ENCODE measurements at regions not wholly inside any gene's neighbourhood (a gene's known extent, or its start where the extent isn't known, plus 50 kb on each side); places are given as distances from the start of the nearest gene placed in this dataset.

DNA sequence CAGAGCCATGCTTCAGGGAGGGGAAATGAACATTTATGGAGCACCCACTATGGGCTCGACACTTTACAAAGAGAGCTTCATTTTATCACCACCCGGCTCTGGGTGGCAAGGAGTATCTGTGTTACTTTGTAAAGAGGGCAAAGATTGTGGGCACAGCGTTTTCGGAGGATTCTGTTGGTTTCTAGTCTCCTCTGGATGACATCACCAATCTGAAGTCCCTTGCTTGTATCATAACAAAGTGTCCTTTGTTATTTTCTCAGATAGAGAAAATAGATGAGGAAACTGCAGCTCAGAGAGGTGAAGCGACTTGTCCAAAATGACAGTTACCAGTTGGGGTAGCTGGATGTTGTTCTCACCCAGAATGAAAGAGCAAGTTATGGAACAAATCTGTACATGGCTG is 162.8 kb downstream of the GLI2 start:
- DNase-seq (ENCODE audit: low read depth) = no peak

DNA sequence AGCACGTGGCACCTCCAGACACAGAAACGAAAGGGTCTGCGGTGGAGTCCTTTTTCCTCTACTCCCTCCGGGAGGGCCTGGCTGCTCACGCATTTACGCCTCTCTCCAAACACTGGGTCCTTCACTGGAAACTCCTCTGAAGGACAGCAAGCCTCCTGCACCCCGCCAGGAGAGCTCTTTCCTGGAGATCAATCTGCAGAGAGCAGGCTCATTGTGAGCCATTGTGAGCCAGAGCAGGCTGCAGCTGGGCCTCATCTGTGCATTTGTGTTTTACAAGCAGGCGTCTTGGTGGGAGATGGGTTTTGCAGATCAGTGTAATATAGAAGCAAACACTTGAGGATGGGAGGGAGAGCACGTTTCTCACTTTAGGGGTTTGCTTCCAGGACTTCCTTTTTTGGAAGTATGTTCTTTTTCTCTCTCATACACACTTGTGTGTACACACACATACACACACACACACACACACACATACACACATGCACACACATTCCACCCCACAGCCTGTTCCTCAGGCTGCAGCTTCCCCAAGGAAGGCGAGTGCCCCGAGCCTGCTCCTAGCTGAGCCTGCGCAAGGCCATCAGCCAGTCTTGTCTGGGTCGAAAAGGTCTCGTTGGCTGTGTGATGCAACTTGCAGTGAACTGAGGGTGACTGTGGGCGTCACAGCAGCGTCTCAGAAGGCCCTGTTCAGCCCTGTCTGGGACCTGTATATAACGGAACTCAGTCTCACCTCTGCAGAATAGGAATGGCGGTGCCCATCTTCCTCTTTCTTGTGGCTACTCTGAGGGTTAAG is 163.5 kb downstream of the GLI2 start:
- no peak for DNase-seq (ENCODE audit: low read depth)

DNA sequence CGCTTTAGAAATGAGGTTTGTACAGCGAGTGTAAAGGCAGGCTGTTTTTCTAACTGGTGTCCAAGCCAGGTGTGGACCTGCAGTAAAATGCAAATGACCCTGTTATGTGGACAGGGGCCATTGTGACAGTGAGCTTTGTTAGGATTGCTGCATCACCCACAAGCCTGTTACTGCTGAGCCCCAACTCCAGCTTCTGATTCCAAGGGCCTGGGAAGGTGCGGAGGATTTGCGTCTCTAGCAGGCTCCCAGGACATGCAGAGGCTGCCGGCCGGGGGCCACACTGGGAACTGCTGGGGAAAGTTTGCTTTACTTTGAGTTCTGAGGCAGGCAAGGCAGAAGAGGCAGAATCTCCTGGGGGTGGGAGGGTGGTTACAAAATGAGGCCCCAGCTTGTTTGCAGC is 164.1 kb downstream of the GLI2 start:
- no peak for DNase-seq (ENCODE audit: low read depth)

- DNase-seq (ENCODE audit: low read depth) = no peak
Measured at GRCh38 chr2:120901201-120901600, 165.5 kb downstream of the GLI2 start.

DNA sequence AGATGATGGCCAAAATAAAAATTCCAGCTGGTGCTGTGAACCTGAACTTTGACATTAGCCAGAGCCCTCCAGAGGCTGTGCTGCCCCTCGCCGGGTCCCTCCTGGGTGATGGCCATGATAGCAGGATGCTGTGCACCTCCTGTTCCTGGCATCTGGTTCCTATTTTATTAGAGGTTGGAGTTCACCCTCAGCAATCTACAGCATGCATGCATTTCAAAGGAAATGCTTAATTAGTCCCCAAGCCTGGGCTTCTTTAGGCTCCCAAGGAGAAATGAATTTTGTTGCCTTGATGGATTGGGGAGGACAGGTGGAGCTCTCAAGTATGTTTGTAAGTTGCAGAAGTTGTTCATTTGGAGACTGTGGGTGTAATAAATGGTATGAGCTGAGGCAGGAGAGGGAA is 166.9 kb downstream of the GLI2 start:
- DNase-seq (ENCODE audit: low read depth) = no peak

GRCh38 chr2:120904379-120904778 is 168.7 kb downstream of the GLI2 start:
- DNase-seq (ENCODE audit: low read depth) = no peak

DNA sequence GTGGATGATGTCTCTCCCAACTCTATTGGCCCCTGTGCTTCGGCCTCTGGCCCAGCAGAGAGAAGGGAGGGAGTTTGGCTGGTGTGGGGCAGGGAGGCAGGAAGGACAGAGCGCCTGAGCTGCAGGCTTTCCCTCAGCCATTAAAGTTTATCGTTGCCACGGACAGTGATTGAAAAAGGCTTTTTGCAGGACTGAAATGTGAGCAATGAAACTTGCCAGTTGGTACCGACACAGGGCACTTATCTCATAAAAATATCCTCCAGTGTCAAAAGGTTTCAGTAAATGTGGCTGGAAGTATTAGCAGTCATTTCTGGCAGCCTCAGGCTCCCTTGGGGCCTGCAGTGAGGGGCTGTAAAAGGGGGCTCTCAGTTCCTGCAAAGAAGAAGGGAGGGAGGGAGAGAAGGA is 169.2 kb downstream of the GLI2 start:
- DNase-seq (ENCODE audit: low read depth) = no peak

GRCh38 chr2:120905298-120905697 is 169.6 kb downstream of the GLI2 start:
- no peak for DNase-seq (ENCODE audit: low read depth)

DNA sequence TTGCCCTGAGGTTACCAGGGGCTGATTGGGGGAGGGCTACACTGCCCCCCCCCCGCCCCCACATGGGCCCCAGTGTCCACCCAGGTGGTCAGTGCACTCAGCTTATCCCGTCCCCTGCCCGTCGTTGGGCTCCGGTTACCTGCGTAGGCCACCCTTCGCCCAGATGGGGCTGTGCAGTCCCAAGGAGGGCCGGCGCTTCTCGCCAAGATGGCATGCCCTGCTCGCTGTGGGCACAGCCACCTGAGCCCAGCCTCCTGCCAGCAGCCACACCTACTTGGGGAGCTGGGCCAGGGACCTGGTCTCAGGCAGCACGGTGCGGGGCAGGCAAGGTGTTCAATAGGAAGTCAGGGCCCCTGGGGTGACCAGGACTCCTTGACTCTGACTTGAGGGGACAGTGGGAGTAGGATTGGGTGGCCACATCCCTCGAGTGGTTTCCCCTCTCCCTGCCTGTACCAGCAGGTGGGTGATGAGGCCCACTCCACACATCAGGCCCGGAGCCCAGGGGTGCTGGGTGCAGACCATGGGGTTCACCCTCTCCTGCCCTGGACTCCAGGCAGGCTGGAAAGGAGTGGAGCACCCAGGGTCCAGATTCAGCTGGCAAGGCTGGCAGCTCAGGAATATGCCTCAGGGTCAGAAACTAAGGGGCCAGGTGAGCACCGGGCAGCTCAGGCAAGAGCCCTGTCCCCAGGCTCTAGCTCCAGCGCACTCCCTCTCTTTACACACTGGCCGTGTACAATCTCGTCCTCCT is 170.3 kb downstream of the GLI2 start:
- no peak for DNase-seq (ENCODE audit: low read depth)

DNA sequence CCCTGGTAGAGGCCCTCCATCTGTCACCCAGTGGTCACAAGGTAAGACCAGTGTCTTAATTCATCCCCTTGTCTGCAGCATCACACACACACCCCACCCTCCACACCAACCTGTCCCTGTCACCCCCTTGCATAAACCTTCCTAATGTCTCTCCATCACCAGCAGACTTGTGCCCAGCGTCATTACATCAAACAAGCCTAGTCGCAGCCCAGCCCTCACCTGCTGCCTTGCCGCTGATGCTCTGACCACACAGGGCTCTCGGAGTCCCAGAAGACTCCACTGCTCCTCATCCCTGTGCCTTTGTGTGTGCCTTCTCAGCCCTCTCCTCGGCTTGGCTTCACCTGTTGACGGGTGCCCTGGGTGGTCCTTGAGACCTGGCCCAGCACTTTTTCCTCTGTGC is 171.2 kb downstream of the GLI2 start:
- DNase-seq (ENCODE audit: low read depth) = no peak

GRCh38 chr2:120907822-120908221 is 172.2 kb downstream of the GLI2 start:
- DNase-seq (ENCODE audit: low read depth) = no peak

GRCh38 chr2:120908314-120908975 is 172.8 kb downstream of the GLI2 start:
- DNase-seq (ENCODE audit: low read depth) = no peak

DNA sequence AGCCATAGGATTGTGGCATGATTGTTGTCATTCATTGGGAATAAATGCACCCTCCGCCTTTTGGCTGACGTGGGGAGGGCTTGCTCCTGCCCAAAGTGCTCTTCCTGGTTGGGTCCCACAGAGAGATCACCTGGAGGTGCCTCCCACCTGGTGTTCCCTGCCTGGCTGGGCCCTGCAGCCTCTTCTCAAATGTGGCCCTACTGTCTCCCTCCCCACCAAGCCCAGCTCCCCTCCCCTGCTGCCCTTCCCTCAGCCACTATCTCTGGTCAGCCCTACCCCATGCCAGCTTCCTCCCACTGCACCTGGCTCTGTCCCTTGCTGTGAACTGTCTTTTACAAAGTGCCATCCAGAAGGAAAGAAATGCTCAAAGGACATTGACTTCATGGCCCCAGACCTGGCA is 173.4 kb downstream of the GLI2 start:
- DNase-seq (ENCODE audit: low read depth) = no peak

DNA sequence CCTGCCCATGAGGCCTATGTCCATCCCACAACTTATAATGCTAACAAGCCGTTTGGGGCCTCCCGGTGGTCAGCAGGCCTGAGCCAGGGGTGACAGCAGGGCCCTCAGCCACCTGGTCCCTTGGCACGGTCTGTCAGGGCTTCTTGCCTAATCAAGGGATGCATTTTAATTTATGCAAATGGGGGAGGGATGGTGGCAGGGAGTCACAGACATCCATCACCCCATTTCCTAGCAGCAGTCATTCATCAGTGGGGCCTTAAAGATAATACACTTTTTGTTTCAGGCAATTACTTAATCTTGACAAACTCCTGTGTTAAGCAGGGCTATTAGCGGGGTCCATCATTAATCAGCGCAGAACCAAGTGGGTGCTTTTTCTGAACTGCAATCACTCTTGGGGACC is 174.5 kb downstream of the GLI2 start:
- no peak for DNase-seq (ENCODE audit: low read depth)

- peak; percentile 21 for DNase-seq (ENCODE audit: low read depth)
Measured at GRCh38 chr2:120910956-120911951, 175.6 kb downstream of the GLI2 start.

DNA sequence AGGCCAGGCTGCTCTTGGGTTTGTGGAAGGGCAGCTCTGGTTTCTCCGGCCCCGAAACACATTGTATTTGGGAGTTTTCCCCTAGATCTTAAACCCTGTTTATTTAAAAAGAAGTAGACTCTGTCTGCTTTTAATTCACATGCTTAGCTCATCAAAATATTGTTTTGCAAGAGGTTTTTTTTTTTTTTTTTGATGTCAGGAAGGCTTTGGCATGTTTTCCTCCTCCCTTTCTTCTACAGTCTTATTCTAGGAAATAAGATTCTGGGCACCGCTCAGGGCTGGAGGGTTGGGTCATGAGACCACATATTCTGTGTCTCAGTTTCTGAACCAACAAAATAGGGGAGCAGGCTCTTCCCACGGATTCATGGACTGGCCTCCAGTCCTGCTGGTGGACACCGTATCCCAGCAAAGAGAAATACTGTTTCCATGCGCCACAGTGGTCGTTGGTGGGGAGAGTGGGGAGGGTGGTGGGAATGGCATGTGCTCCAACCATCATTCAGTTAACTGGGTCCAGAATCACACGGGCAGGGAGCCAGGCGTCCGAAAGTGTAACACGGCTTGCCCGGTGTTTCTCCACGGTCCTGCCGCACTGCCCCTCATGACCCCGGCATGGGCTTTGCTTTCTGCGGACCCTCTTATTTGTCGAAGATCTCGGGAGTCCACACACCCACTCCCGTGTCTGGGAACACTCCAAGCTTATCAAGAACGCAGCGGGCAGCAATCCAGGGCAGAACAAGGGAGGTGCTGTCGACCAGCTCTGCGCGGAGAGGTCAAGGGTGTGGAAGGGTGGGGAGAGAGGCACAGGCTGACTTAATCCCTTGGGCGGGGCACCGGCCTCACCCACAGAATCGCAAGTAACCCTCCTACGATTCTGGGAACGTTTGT is 176.7 kb downstream of the GLI2 start:
- DNase-seq (ENCODE audit: low read depth) = no peak

DNA sequence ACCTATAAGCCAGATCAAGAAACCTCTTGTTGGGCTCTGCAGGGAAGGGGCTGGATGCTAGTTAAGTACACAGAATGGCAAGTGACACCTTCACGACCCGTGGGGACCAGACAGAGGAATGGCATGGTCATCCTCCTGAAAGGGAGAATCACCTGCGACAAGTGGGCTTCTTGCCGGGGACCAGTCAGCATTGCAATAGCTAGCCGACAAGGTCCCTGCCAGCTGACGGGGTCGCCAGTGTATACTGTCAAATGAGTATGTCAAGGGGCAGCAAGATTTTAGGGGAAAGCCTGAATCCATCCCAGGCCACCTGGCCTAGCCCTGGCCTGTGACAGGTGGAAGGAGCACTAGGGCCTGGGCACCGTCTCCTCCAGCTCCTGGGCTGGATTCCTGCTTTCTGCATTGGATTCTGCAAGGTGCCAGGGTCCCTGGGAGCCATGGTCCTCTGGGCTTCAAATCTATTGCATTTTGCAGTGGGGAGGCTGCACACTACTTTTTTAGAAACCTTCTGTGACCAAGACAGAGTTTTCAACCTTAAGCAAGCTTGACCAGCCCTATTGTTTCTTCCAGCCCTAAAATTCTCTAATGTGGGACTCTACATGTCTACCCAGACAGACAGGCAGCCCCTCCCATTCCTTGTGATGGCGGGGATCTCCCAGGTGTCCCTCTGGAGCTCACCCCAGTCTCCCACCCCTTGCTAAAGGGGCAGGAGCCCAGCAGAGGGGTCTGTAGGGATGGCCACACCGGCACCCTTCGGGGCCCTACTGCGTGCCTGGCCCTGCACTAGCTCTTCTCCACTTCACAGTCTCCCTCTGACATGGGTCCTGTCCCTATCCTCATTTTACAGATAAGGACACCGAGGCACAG is 178.5 kb downstream of the GLI2 start:
- no peak for DNase-seq (ENCODE audit: low read depth)

GRCh38 chr2:120914839-120915521 is 179.3 kb downstream of the GLI2 start:
- peak; percentile 88 for DNase-seq (ENCODE audit: low read depth)

DNA sequence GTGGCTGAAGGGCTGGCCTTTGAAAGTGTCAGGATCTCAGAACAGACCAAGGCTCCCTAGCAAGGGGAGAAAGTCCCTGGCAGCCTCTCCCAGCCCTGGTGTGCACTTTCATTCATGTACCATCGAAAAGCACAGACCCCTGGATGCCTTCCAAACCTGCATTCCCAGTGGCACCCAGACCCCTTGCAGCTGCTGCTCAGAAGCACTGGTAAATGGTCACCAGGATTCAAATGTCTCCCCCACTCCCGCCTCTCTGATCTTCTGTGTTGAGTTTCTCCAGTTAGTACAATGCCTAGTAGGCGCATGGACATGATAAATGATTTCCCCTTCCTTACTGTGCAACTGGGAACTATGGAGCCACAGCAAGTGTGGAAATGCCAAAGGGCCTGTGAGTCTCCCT is 180.0 kb downstream of the GLI2 start:
- DNase-seq (ENCODE audit: low read depth) = no peak
